GM13976 (cell line): ENCODE measurements at regions not wholly inside any gene's neighbourhood (a gene's known extent, or its start where the extent isn't known, plus 50 kb on each side); places are given as distances from the start of the nearest gene placed in this dataset.

Experiments used
- DNase-seq: peaks from one replicate; pipeline ENCODE4 v3.0.0; 2012; ENCODE audit warnings: low spot score
- in situ Hi-C: fragments of 300-500 bp; cut with MboI; formaldehyde crosslinking; loops from one replicate; pipeline ENCODE4 v1.12.0; 2022; ENCODE audit warnings: low sequenced_read_pairs, mixed read lengths, inconsistent platforms; ENCODE audit not compliant: unreplicated experiment
- TF ChIP-seq, protein P1 (sequence below): IDR thresholded peaks from 2 replicates; pipeline ENCODE4 v1.5.1; 2012; ENCODE audit warnings: borderline replicate concordance, mild to moderate bottlenecking; ENCODE audit not compliant: insufficient read depth; ENCODE audit errors: extremely low read depth, missing control alignments, control extremely low read depth

DNA sequence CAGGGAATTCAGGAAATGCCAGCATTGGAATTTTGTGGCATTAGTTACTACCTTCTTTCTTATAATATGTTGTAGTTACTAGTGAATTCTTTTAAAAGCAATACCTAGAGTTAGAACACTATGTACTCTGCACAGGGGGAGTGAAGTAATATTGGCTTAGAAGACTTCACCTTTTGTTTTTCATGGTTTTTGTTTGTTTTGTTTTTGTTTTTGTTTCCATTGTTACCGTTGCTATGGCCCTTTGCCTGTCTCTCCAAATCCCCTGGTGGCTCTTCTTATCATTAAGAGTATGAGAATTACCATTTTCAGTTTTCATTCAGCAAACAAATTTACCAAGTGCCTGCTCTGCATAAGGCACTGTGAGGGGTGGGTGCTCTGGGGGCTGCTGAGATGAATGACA, 160.1 kb downstream of the HAUS1 start:
- TF ChIP-seq, protein P1, sequence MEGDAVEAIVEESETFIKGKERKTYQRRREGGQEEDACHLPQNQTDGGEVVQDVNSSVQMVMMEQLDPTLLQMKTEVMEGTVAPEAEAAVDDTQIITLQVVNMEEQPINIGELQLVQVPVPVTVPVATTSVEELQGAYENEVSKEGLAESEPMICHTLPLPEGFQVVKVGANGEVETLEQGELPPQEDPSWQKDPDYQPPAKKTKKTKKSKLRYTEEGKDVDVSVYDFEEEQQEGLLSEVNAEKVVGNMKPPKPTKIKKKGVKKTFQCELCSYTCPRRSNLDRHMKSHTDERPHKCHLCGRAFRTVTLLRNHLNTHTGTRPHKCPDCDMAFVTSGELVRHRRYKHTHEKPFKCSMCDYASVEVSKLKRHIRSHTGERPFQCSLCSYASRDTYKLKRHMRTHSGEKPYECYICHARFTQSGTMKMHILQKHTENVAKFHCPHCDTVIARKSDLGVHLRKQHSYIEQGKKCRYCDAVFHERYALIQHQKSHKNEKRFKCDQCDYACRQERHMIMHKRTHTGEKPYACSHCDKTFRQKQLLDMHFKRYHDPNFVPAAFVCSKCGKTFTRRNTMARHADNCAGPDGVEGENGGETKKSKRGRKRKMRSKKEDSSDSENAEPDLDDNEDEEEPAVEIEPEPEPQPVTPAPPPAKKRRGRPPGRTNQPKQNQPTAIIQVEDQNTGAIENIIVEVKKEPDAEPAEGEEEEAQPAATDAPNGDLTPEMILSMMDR: no peak
- in situ Hi-C loops: no loop called here
- no peak for DNase-seq

DNA sequence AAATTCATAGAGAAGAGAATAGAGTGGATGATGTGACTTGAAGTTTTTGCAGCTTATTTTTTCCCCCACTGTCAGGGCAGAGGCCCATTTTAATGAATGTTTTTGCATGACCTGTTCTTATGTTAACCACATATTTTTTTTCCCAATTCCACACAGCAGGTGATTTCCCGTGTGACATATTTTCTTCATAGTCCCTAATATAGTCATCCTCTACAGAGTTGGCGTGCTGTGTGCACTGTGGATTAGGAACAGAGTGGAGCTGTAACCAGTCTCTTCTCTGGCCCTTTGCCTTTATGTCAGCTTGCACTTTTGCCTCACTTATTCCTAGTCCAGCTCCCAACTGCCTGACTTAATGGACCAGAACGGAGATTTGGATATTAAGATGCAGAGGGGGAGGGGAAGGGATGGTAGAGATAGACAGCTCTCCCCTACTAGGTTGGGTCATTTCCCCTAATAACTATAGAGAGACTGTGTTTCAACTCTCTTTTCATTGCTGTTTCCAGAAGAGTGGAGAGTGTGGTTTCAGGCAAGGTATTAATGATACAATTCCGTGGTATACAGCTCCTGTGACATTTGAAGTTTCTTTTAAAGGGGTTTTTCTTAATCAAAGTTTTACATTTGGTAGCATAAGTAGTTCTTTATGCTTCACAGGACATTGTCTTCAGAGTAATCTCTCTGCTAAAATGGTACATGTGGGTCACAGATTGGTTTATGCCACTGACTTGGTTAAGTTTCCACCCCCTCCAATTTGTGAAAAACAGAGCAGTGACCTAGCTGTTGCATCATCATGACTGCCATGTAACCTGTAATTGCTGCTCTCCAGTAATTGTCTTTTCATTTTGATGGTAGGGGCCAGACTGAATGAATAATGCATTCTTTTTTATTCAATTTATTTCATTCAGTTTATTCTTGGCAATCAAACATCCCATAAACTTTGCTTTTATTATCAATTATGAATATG, 161.3 kb downstream of the HAUS1 start:
- in situ Hi-C loops: no loop called here
- no peak for DNase-seq
- TF ChIP-seq, protein P1: no peak

DNA sequence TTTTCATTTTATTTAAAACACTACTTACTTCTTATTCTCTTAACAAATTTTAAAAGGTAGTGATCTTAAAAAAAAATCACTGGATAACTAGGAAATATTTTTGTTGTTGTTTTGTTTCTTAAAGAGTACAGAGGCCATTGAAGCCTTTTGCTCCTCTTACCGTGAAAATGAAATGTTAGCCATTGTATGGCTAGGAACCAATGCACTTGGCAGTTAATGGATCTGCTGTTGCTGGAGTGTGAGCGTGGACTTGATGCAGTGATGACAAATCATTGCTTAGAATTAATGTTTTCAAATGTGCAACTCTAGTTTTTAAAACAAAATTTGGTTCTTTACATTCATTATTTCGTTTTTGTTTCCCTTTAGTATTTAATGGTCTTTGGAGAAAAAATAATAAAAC, 162.3 kb downstream of the HAUS1 start:
- TF ChIP-seq, protein P1: no peak
- in situ Hi-C loops: no loop called here
- DNase-seq: no peak

DNA sequence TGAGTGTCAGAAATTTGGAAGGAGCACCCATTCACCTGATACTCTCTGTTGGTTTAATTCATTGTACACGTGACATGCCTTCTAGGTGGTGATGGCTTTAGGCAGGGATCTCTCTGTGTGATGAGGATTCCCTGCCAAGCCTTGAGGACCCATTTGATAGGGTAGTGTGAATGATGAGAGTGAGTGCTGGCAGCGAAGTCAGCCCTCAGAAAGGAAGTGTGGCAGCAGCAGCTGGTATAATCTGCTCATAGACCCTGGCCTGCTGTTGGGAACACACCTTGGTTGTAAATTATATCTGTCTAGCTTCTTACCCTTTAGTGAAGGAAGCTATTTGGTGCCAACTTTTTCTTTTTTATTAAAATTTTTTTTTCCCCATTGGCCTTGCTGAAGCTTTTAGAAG, 164.5 kb downstream of the HAUS1 start:
- DNase-seq: no peak
- TF ChIP-seq, protein P1: no peak
- in situ Hi-C loops: no loop called here

DNA sequence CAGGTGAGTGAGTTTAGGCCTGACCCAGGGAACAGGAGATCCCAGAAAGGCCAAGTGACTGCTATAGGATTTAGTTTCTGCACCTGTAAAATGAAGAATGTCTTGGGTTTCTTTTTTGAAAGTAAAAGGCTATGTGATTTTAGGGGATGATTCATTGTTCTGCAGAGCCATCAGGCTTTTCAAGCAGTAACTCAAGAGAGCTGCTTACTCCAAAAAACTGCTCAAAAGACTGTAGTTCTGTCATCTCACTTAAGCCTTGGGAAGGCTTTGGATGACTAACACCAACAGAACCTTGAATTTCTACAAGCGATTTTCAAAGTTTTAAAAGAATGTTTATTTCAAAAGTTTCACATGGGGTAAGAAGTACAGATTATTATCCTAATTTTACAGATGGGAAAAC, 165.1 kb downstream of the HAUS1 start:
- DNase-seq: no peak
- TF ChIP-seq, protein P1: no peak
- in situ Hi-C loops: no loop called here

DNA sequence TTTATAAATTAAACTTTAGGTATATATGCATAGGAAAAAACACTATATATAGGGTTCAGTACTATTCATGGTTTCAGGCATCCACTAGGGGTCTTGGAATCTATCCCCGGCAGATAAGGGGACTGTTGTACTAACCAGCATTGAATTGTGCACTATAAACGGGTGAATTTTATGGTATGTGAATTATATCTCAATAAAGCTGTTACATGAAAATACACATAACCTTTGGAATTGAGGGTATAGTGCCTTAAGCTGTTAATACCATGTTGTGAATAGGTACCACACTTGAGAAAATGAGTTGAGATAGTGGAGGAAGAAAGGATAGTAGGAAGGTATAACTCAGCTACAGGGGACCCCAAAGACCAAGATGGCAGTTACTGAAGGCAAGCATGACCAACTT, 167.3 kb downstream of the HAUS1 start:
- no peak for DNase-seq
- TF ChIP-seq, protein P1: no peak
- in situ Hi-C loops: loop anchor here (10.0 kb wide), 1 partner anchor 383 kb away; the partner anchor contains the start of gene LOXHD1

DNA sequence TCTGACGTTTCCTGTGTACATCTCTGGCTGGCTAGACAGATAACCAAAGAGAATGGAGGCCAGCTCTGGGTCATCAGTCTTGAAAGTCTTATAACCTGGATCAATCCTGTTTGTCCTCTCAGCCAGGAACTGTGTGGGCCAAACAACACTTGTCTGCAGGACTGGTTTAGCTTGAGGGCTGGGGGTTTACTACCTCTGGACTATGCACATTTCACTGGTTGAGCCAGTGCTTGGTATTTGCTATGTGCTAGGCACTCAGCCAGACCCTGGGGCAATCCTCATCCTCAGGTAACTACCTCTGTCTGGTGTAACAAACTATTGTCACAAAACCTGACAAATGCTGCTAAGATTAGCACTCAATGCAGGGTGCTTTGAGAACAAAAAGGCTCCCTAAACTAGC, 169.7 kb downstream of the HAUS1 start:
- TF ChIP-seq, protein P1: no peak

More for the DNA sequence above, 169.7 kb downstream of the HAUS1 start:
- DNase-seq: no peak
- in situ Hi-C loops: loop anchor here (10.0 kb wide), 1 partner anchor 381 kb away; the partner anchor contains the start of gene LOXHD1
